H9 (cell line): ENCODE measurements at regions not wholly inside any gene's neighbourhood (a gene's known extent, or its start where the extent isn't known, plus 50 kb on each side); places are given as distances from the start of the nearest gene placed in this dataset.

Source experiments
- DNase-seq: peaks from one replicate; pipeline ENCODE4 v3.0.0-alpha.2; 2017
- H2AFZ ChIP-seq: one replicate; pipeline ENCODE4 v1.6.1; 2013; ENCODE audit warnings: mild to moderate bottlenecking, low read length, control low read depth, moderate library complexity
- H2AK5ac ChIP-seq: 2 replicates; pipeline ENCODE4 v1.6.1; 2013; ENCODE audit warnings: low read length, control low read depth, mixed read lengths; ENCODE audit not compliant: insufficient read length
- H2BK120ac ChIP-seq: one replicate; pipeline ENCODE4 v1.6.1; 2013; ENCODE audit warnings: low read depth, mild to moderate bottlenecking, low read length, control low read depth, inconsistent platforms; ENCODE audit not compliant: poor library complexity, severe bottlenecking
- H2BK12ac ChIP-seq: 2 replicates; pipeline ENCODE4 v1.6.1; 2013; ENCODE audit warnings: low read length, control low read depth, mixed read lengths, low read depth; ENCODE audit not compliant: insufficient read length
- H2BK15ac ChIP-seq: 2 replicates; pipeline ENCODE4 v1.6.1; 2013; ENCODE audit warnings: low read depth, low read length, control low read depth
- H2BK20ac ChIP-seq: one replicate; pipeline ENCODE4 v1.6.1; 2013; ENCODE audit warnings: low read depth, mild to moderate bottlenecking, low read length, control low read depth, inconsistent platforms; ENCODE audit not compliant: poor library complexity, severe bottlenecking
- H2BK5ac ChIP-seq: 2 replicates; pipeline ENCODE4 v1.6.1; 2013; ENCODE audit warnings: low read length, control low read depth, mixed read lengths; ENCODE audit not compliant: insufficient read length
- H3K14ac ChIP-seq: 2 replicates; pipeline ENCODE4 v1.6.1; 2013; ENCODE audit warnings: low read length, control low read depth; ENCODE audit not compliant: insufficient read depth
- H3K18ac ChIP-seq: 2 replicates; pipeline ENCODE4 v1.6.1; 2013; ENCODE audit warnings: low read depth, mild to moderate bottlenecking, mixed read lengths, low read length, control low read depth; ENCODE audit not compliant: insufficient read length
- H3K23ac ChIP-seq: 2 replicates; pipeline ENCODE4 v1.6.1; 2013; ENCODE audit warnings: low read length, control low read depth, mixed read lengths, low read depth; ENCODE audit not compliant: insufficient read length
- H3K23me2 ChIP-seq: 2 replicates; pipeline ENCODE4 v1.6.1; 2013; ENCODE audit warnings: low read depth, mild to moderate bottlenecking, mixed read lengths, low read length, control low read depth; ENCODE audit not compliant: insufficient read length, poor library complexity, severe bottlenecking
- H3K27ac ChIP-seq: 2 replicates; pipeline ENCODE4 v1.5.1; 2013; ENCODE audit warnings: low read length, control low read depth, mixed read lengths, low read depth; ENCODE audit not compliant: insufficient read length
- H3K27me3 ChIP-seq: 2 replicates; pipeline ENCODE4 v1.6.1; 2013; ENCODE audit warnings: low read length, control low read depth, inconsistent platforms; ENCODE audit not compliant: insufficient read depth
- H3K4ac ChIP-seq: 2 replicates; pipeline ENCODE4 v1.6.1; 2013; ENCODE audit warnings: low read depth, mild to moderate bottlenecking, control low read depth, inconsistent platforms, low read length, moderate library complexity
- H3K4me1 ChIP-seq: 2 replicates; pipeline ENCODE4 v1.6.1; 2013; ENCODE audit warnings: low read length, control low read depth, inconsistent platforms; ENCODE audit not compliant: insufficient read depth
- H3K4me2 ChIP-seq: 2 replicates; pipeline ENCODE4 v1.6.1; 2013; ENCODE audit warnings: low read length, control low read depth, mixed read lengths; ENCODE audit not compliant: insufficient read length, insufficient read depth
- H3K56ac ChIP-seq: 2 replicates; pipeline ENCODE4 v1.6.1; 2013; ENCODE audit warnings: low read depth, mild to moderate bottlenecking, mixed read lengths, low read length, control low read depth; ENCODE audit not compliant: insufficient read length
- H3K79me1 ChIP-seq: 2 replicates; pipeline ENCODE4 v1.6.1; 2013; ENCODE audit warnings: low read depth, mild to moderate bottlenecking, moderate library complexity, low read length, control low read depth, inconsistent platforms; ENCODE audit not compliant: insufficient read depth, poor library complexity, severe bottlenecking
- H3K79me2 ChIP-seq: 2 replicates; pipeline ENCODE4 v1.6.1; 2013; ENCODE audit warnings: low read length, control low read depth, inconsistent platforms; ENCODE audit not compliant: insufficient read depth
- H3K9ac ChIP-seq: 2 replicates; pipeline ENCODE4 v1.6.1; 2013; ENCODE audit warnings: low read length, control low read depth, mixed read lengths; ENCODE audit not compliant: insufficient read length; ENCODE audit errors: extremely low read depth
- H3K9me3 ChIP-seq: one replicate; pipeline ENCODE4 v1.6.1; 2013; ENCODE audit warnings: low read depth, low read length, inconsistent platforms; ENCODE audit not compliant: control insufficient read depth
- H3T11ph ChIP-seq: one replicate; pipeline ENCODE4 v1.6.1; 2013; ENCODE audit warnings: mild to moderate bottlenecking, low read length, control low read depth, inconsistent platforms
- H4K20me1 ChIP-seq: one replicate; pipeline ENCODE4 v1.6.1; 2013; ENCODE audit not compliant: control insufficient read depth, insufficient read length, insufficient read depth
- H4K5ac ChIP-seq: 2 replicates; pipeline ENCODE4 v1.6.1; 2013; ENCODE audit warnings: low read depth, mild to moderate bottlenecking, mixed read lengths, low read length, control low read depth; ENCODE audit not compliant: insufficient read length
- H4K8ac ChIP-seq: replicated peaks from 2 replicates; pipeline ENCODE4 v1.6.1; 2013; ENCODE audit warnings: low read length, control low read depth, mixed read lengths, low read depth; ENCODE audit not compliant: insufficient read length
- H4K91ac ChIP-seq: 2 replicates; pipeline ENCODE4 v1.6.1; 2013; ENCODE audit warnings: low read depth, mild to moderate bottlenecking, moderate library complexity, mixed read lengths, low read length, control low read depth; ENCODE audit not compliant: insufficient read length
- H3K27ac Mint-ChIP-seq, 3 experiments: 2 replicates in 2 of 3; 3 replicates in 1 of 3; pipeline ENCODE4 v1.8.0; 2020 to 2021; ENCODE audit warnings: mixed read lengths in 3 of 3, mild to moderate bottlenecking in 1 of 3, moderate library complexity in 1 of 3
- H3K27me3 Mint-ChIP-seq: 2 replicates; pipeline ENCODE4 v1.8.0; 2021; ENCODE audit warnings: low read depth, mild to moderate bottlenecking, moderate library complexity, mixed read lengths
- H3K36me3 Mint-ChIP-seq, 3 experiments: 2 replicates in 2 of 3; 3 replicates in 1 of 3; pipeline ENCODE4 v1.8.0; 2020 to 2021; ENCODE audit warnings: low read depth in 3 of 3, mixed read lengths in 3 of 3; ENCODE audit not compliant: insufficient read depth in 1 of 3
- H3K4me1 Mint-ChIP-seq, 2 experiments: 2 replicates each; pipeline ENCODE4 v1.8.0; 2020; ENCODE audit warnings: mixed read lengths in 2 of 2
- H3K4me3 Mint-ChIP-seq, 2 experiments: 2 replicates in 1 of 2; 3 replicates in 1 of 2; pipeline ENCODE4 v1.8.0; 2020 to 2021; ENCODE audit warnings: mild to moderate bottlenecking in 2 of 2, mixed read lengths in 2 of 2, moderate library complexity in 1 of 2
- H3K9me3 Mint-ChIP-seq, 2 experiments: 2 replicates in 1 of 2; 3 replicates in 1 of 2; pipeline ENCODE4 v1.8.0; 2020; ENCODE audit warnings: mild to moderate bottlenecking in 2 of 2, mixed read lengths in 2 of 2, moderate library complexity in 1 of 2
- CTCF ChIP-seq: fragments of 200-600 bp; sonication (generic); conservative IDR thresholded peaks from 3 replicates; pipeline ENCODE4 v1.8.0; 2021; ENCODE audit warnings: antibody characterized with exemption, mild to moderate bottlenecking
- WGBS: extraction: QIAGEN DNeasy Blood & Tissue Kit; methylation state at CpG from one replicate; pipeline ENCODE4 v1.1.7; 2013; ENCODE audit warnings: missing lambda C conversion rate, low lambda C conversion rate, mixed read lengths; ENCODE audit not compliant: insufficient read length; ENCODE audit errors: extremely low coverage; 5-methylcytosine and 5-hydroxymethylcytosine counted together

- H3K79me2 ChIP-seq, result no peaks in the 10 kb centered on the region
- no peak overlapping the region for H3K4ac ChIP-seq
- no peaks in the 10 kb centered on the region for H4K20me1 ChIP-seq
- no peaks in the 10 kb centered on the region for H3K9me3 Mint-ChIP-seq
- no peak overlapping the region for H2AK5ac ChIP-seq
- no peak overlapping the region for H3K18ac ChIP-seq
- H3K4me3 Mint-ChIP-seq, result no peak overlapping the region
- no CpG with 5 or more reads among the region's 2 CpGs for WGBS
- H3K9me3 ChIP-seq, result no peaks in the 10 kb centered on the region
- H3K27ac ChIP-seq, result no peak overlapping the region
- peaks cover 4 to 7% of the 10 kb centered on the region in 2 experiments for H3K4me1 Mint-ChIP-seq
- H3K56ac ChIP-seq, result no peak overlapping the region
- TF ChIP-seq CTCF, result no peak
- H2AFZ ChIP-seq, result no peak overlapping the region
- H3K27ac Mint-ChIP-seq, result no peak overlapping the region
- no peak overlapping the region for H2BK5ac ChIP-seq
- H3K4me2 ChIP-seq, result no peak overlapping the region
- no peak overlapping the region for H2BK15ac ChIP-seq
- no peaks in the 10 kb centered on the region for H3K23me2 ChIP-seq
- no peak overlapping the region for H3K23ac ChIP-seq
- no peak overlapping the region for H2BK12ac ChIP-seq
- no peak overlapping the region for H3T11ph ChIP-seq
- no peak overlapping the region for H2BK120ac ChIP-seq
- no peaks in the 10 kb centered on the region for H3K79me1 ChIP-seq
- no peaks in the 10 kb centered on the region; a peak in 1 of 7 replicates for H3K36me3 Mint-ChIP-seq
- H4K91ac ChIP-seq, result no peak overlapping the region
- no peak for DNase-seq
- H4K8ac ChIP-seq, result no peak overlapping the region
- no peak overlapping the region for H3K9ac ChIP-seq
- no peak overlapping the region for H3K14ac ChIP-seq
- H2BK20ac ChIP-seq, result no peak overlapping the region
- H3K4me1 ChIP-seq, result no peaks in the 10 kb centered on the region; the same call in none of the 2 replicates
- no peak overlapping the region for H4K5ac ChIP-seq
- H3K27me3 Mint-ChIP-seq, result peaks cover 3% of the 10 kb centered on the region
- no peaks in the 10 kb centered on the region for H3K27me3 ChIP-seq
Observed at GRCh38 chr3:64925575-64925974, 237.8 kb upstream of the ADAMTS9 start.
